Spleen (tissue), 11 donors: ENCODE measurements at regions not wholly inside any gene's neighbourhood (a gene's known extent, or its start where the extent isn't known, plus 50 kb on each side); places are given as distances from the start of the nearest gene placed in this dataset.

Experiments used
- DNase-seq: peaks from one replicate; pipeline ENCODE4 v3.0.0-alpha.2; 2020
- H3K27ac ChIP-seq, 8 donors: fragments of 200-600 bp; sonication (generic) in 7 of 8; 1 replicate in 4 of 8; 2 replicates in 4 of 8; pipeline versions ENCODE4 v1.5.0 to v1.8.0; 2016 to 2021; ENCODE audit warnings: inconsistent platforms in 4 of 8, mild to moderate bottlenecking in 4 of 8, moderate library complexity in 1 of 8
- H3K27me3 ChIP-seq, 7 donors: fragments of 200-600 bp; sonication (generic) in 6 of 7; replicated peaks in 1 of 7; 1 replicate in 4 of 7; 2 replicates in 3 of 7; pipeline versions ENCODE4 v1.5.0 to v1.8.0; 2016 to 2021; ENCODE audit warnings: inconsistent platforms in 3 of 7, mild to moderate bottlenecking in 1 of 7
- H3K36me3 ChIP-seq, 6 donors: fragments of 200-600 bp; sonication (generic) in 5 of 6; 1 replicate in 4 of 6; 2 replicates in 2 of 6; pipeline versions ENCODE4 v1.5.0 to v1.8.0; 2016 to 2021; ENCODE audit warnings: inconsistent platforms in 2 of 6
- H3K4me1 ChIP-seq, 6 donors: fragments of 200-600 bp; sonication (generic) in 5 of 6; 1 replicate in 3 of 6; 2 replicates in 3 of 6; pipeline versions ENCODE4 v1.5.0 to v1.8.0; 2016 to 2021; ENCODE audit warnings: inconsistent platforms in 3 of 6
- H3K4me3 ChIP-seq, 8 donors: fragments of 200-600 bp; sonication (generic) in 7 of 8; 1 replicate in 4 of 8; 2 replicates in 4 of 8; pipeline versions ENCODE4 v1.5.0 to v1.8.0; 2016 to 2021; ENCODE audit warnings: inconsistent platforms in 4 of 8, mild to moderate bottlenecking in 4 of 8, moderate library complexity in 2 of 8
- H3K9me3 ChIP-seq, 8 donors: fragments of 200-600 bp; sonication (generic) in 7 of 8; 1 replicate in 4 of 8; 2 replicates in 4 of 8; pipeline versions ENCODE4 v1.5.0 to v1.8.0; 2016 to 2021; ENCODE audit warnings: inconsistent platforms in 4 of 8
- CTCF ChIP-seq, 11 experiments: fragments of 200-600 bp in 7 of 11; fragments of 450-650 bp in 4 of 11; sonication (generic) in 4 of 11; IDR thresholded peaks in 8 of 11; conservative IDR thresholded peaks in 3 of 11; 1 replicate in 7 of 11; 2 replicates in 4 of 11; pipeline versions ENCODE4 v1.4.0 to v1.8.0; 2016 to 2021; ENCODE audit warnings: antibody characterized with exemption in 11 of 11, inconsistent platforms in 4 of 11, mild to moderate bottlenecking in 1 of 11
- POLR2A ChIP-seq, 3 donors: fragments of 450-650 bp; IDR thresholded peaks; one replicate each; pipeline ENCODE4 v1.5.1; 2017; ENCODE audit warnings: antibody characterized with exemption in 3 of 3, mild to moderate bottlenecking in 1 of 3
- POLR2AphosphoS5 ChIP-seq, 3 donors: sonication (generic); formaldehyde crosslinking; IDR thresholded peaks; one replicate each; pipeline ENCODE4 v1.5.1; 2017; ENCODE audit warnings: antibody characterized with exemption in 3 of 3
- WGBS, 5 donors: extraction: QIAGEN DNeasy Blood & Tissue Kit in 3 of 5; methylation state at CpG; one replicate each; pipeline versions ENCODE4 v1.1.5 to v1.1.7; 2013 to 2018; 5-methylcytosine and 5-hydroxymethylcytosine counted together
- intact Hi-C: fragments of 100-400 bp; cut with DNase I; formaldehyde crosslinking; loops from one replicate; pipeline ENCODE4 v1.15.0; 2023; ENCODE audit warnings: low total_unique reads
- donor health status: healthy with polysubstance abuse.
- donor health status: DM: no; HTN: no; CAD: no; lungs with moderate emphysema.
- donor health status: DM: no; HTN: no; CAD: no.
- donor health status: Bipolar disorder and iron deficiency.
- donor health status: healthy.
- donor health status: DM: no; HTN: no; CAD: no.
- donor health status: DM: yes; HTN: yes; CAD: no.

GRCh38 chr4:16443504-16444088 is 217.3 kb upstream of the TAPT1 start:
- Histone ChIP-seq H3K27ac (no peak overlapping the region), H3K4me3 (no peak overlapping the region), H3K36me3 (no peaks in the 10 kb centered on the region), H3K9me3 (peaks cover 0 to under 1% (median 0%) of the 10 kb centered on the region in 8 donors), H3K27me3 (no peaks in the 10 kb centered on the region), H3K4me1 (no peaks in the 10 kb centered on the region)
- intact Hi-C loops = loop anchor here (5.0 to 10.0 kb wide), 2 partner anchors 151 to 419 kb away; no protein-coding TSS in a partner anchor
- no peak for DNase-seq
- TF ChIP-seq POLR2A (IDR thresholded peaks at IDR 0.05) (no peak), CTCF (IDR thresholded peaks at IDR 0.05 in 8 of 11, conservative IDR thresholded peaks at IDR 0.05 in 3 of 11) (peak; percentile 21 to 78 (median 65))
- 32 to 47% (median 40%) methylated on average over 2 of the region's 2 CpGs for WGBS, 5 donors

- H3K36me3 ChIP-seq = no peaks in the 10 kb centered on the region
- intact Hi-C loops = loop anchor here (5.0 to 10.0 kb wide), 2 partner anchors 150 to 417 kb away; no protein-coding TSS in a partner anchor
- H3K27me3 ChIP-seq = no peaks in the 10 kb centered on the region
- WGBS, 5 donors = 15 to 73% (median 59%) methylated on average over 1 of the region's 1 CpG
- H3K4me3 ChIP-seq = no peak overlapping the region
- DNase-seq = no peak
- H3K4me1 ChIP-seq = no peaks in the 10 kb centered on the region
- no peak for TF ChIP-seq POLR2A (IDR thresholded peaks at IDR 0.05)
- no peak for TF ChIP-seq CTCF (IDR thresholded peaks at IDR 0.05 in 8 of 11, conservative IDR thresholded peaks at IDR 0.05 in 3 of 11)
- no peak for TF ChIP-seq POLR2AphosphoS5 (IDR thresholded peaks at IDR 0.05)
- H3K27ac ChIP-seq = no peak overlapping the region
- H3K9me3 ChIP-seq = peaks cover 0 to 13% (median 9%) of the 10 kb centered on the region in 8 donors
Measured at GRCh38 chr4:16442296-16442695, 216.0 kb upstream of the TAPT1 start.

GRCh38 chr4:16439768-16440167 is 213.5 kb upstream of the TAPT1 start:
- TF ChIP-seq CTCF (IDR thresholded peaks at IDR 0.05 in 8 of 11, conservative IDR thresholded peaks at IDR 0.05 in 3 of 11) = no peak
- TF ChIP-seq POLR2A (IDR thresholded peaks at IDR 0.05) = no peak
- no peak for TF ChIP-seq POLR2AphosphoS5 (IDR thresholded peaks at IDR 0.05)
- Histone ChIP-seq H3K27me3 (no peaks in the 10 kb centered on the region), H3K9me3 (peaks cover 0 to 27% (median 12%) of the 10 kb centered on the region in 8 donors), H3K4me1 (no peaks in the 10 kb centered on the region), H3K36me3 (no peaks in the 10 kb centered on the region), H3K27ac (no peak overlapping the region), H3K4me3 (no peak overlapping the region)
- intact Hi-C loops = loop anchor here (5.0 to 10.0 kb wide), 2 partner anchors 147 to 415 kb away; no protein-coding TSS in a partner anchor
- 53 to 76% (median 70%) methylated on average over 1 of the region's 1 CpG for WGBS, 5 donors
- no peak for DNase-seq

GRCh38 chr4:16438986-16439385 is 212.7 kb upstream of the TAPT1 start:
- no peak overlapping the region for H3K4me3 ChIP-seq
- no peaks in the 10 kb centered on the region for H3K4me1 ChIP-seq
- intact Hi-C loops = no loop called here
- no peaks in the 10 kb centered on the region for H3K36me3 ChIP-seq
- H3K27me3 ChIP-seq = no peaks in the 10 kb centered on the region
- no peak overlapping the region for H3K27ac ChIP-seq
- TF ChIP-seq POLR2AphosphoS5 (IDR thresholded peaks at IDR 0.05) = no peak
- TF ChIP-seq CTCF (IDR thresholded peaks at IDR 0.05 in 8 of 11, conservative IDR thresholded peaks at IDR 0.05 in 3 of 11) = no peak
- TF ChIP-seq POLR2A (IDR thresholded peaks at IDR 0.05) = no peak
- peaks cover 0 to 28% (median 12%) of the 10 kb centered on the region in 8 donors for H3K9me3 ChIP-seq
- DNase-seq = no peak
